ENCODE measurements at regions not wholly inside any gene's neighbourhood (a gene's known extent, or its start where the extent isn't known, plus 50 kb on each side); places are given as distances from the start of the nearest gene placed in this dataset.

DNA sequence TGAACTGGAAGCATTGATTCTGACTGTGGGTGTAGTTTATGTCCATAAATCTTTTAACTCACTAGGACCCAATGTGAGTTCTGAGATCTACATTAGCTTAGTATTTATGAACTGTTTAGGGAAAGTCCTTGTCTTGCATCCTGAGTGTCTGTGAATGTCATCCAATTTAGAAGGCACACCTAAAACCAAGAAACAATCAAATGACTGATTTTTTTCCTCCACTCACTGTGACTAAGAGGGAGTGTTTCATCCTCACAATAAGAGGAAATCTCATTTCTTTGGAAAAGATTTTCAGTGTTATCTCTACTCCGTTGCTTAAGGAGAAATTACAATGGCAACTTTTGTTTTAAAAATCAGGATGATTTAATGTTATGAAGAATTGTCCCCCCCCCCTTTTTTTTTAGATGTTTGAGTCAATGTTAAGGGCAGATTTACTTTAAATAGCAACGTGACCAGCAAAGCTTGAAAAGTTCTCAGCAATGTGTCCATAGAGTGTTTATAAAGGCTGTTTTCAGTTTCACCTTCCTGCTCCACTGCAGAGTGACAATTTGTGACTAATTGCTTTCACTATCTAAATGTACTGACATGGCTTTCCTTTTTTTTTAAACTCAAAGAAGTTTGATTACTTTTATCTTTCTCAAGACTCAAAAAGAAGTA lies 173.0 kb downstream of the SPCS3 start:
- in situ Hi-C loops (cut with HindIII; ENCODE audit: low pct_ligation_motif_present, low sequenced_read_pairs) = no loop called here
- Histone ChIP-seq H3K27me3 (replicated peaks) (no peaks in the 10 kb centered on the region), H3K36me3 (replicated peaks) (no peaks in the 10 kb centered on the region), H3K27ac (peak overlapping the region; percentile 39), H3K4me3 (ENCODE audit: low read depth, low read length) (no peak overlapping the region)
- DNase-seq = no peak
- TF ChIP-seq, protein P1, sequence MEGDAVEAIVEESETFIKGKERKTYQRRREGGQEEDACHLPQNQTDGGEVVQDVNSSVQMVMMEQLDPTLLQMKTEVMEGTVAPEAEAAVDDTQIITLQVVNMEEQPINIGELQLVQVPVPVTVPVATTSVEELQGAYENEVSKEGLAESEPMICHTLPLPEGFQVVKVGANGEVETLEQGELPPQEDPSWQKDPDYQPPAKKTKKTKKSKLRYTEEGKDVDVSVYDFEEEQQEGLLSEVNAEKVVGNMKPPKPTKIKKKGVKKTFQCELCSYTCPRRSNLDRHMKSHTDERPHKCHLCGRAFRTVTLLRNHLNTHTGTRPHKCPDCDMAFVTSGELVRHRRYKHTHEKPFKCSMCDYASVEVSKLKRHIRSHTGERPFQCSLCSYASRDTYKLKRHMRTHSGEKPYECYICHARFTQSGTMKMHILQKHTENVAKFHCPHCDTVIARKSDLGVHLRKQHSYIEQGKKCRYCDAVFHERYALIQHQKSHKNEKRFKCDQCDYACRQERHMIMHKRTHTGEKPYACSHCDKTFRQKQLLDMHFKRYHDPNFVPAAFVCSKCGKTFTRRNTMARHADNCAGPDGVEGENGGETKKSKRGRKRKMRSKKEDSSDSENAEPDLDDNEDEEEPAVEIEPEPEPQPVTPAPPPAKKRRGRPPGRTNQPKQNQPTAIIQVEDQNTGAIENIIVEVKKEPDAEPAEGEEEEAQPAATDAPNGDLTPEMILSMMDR (IDR thresholded peaks at IDR 0.05; ENCODE audit: low read depth, low read length, missing control alignments) = no peak

DNA sequence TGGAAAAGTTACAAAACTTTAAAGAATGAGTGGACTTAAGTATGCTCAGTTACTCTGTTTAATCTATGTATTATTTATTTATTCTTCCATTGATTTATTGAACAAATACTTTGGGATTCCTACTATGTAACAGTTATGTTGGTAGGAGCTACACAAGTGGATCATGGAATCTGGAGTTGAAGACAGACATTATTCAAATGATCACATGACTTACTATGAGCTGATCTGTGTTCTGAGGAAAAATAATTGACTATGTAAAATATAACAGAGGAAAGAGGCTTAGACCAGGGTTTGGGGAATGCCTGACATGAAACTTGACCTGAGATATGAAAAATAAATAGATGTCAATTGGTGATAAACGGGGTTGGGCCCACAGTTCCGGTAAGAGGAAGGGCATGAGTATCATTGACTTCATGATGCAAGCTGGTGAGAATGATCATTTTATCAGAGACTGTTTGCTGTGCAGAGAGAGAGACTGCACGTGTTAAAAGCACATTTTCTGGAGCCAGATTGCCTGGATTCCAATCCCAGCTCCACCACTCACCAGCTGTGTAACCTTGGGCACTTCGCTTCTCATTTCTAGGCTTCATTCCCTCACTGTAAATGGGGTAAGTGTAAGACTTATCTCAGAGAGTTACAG lies 179.0 kb downstream of the SPCS3 start:
- DNase-seq = peak; percentile 73
- Histone ChIP-seq H3K4me3 (ENCODE audit: low read depth, low read length) (no peak overlapping the region), H3K27me3 (replicated peaks) (no peaks in the 10 kb centered on the region), H3K27ac (peak overlapping the region; percentile 89), H3K36me3 (replicated peaks) (no peaks in the 10 kb centered on the region)
- TF ChIP-seq, protein P1 (IDR thresholded peaks at IDR 0.05; ENCODE audit: low read depth, low read length, missing control alignments) = no peak
- in situ Hi-C loops (cut with HindIII; ENCODE audit: low pct_ligation_motif_present, low sequenced_read_pairs) = no loop called here

DNA sequence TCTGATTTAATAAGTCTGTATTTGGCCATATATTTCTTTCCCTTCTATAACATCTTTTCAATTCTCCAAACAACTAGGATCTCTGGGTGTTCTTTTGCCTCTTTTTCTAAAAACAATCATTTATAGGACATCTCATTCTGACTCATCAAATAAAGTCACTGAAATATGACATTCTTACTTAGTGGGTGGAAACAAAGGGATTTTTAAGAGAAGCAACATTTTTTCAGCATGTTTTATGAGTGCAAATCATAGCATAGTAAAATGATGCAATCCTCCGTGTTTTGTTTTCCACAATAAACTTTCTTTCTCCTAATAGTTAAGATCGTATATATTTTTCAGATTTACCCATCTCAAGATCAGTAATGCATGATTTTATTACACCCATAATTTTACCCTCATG lies 179.8 kb downstream of the SPCS3 start:
- H3K27ac ChIP-seq = peak overlapping the region; percentile 89
- no peaks in the 10 kb centered on the region for H3K27me3 ChIP-seq (replicated peaks)
- DNase-seq = no peak
- H3K36me3 ChIP-seq (replicated peaks) = no peaks in the 10 kb centered on the region
- no peak overlapping the region for H3K4me3 ChIP-seq (ENCODE audit: low read depth, low read length)
- in situ Hi-C loops (cut with HindIII; ENCODE audit: low pct_ligation_motif_present, low sequenced_read_pairs) = no loop called here
- TF ChIP-seq, protein P1 (IDR thresholded peaks at IDR 0.05; ENCODE audit: low read depth, low read length, missing control alignments) = no peak

DNA sequence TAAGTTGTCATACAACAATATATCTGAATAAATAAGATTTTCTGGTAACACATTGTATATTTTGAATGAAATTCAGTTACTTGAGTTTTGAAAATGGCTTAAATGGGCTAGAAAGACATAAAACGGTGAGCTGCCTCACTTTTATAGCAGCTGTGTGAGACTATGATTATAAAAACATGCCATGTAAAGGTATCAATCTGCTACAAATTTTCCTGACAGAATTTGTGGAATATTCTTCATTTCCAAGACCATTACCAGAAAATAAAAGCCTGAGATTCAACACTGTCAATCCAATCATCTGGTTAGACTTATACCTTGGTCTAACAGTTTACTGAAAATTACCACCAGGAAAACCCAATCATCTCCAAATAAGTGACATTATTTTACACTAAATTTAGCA lies 181.1 kb downstream of the SPCS3 start:
- TF ChIP-seq, protein P1 (IDR thresholded peaks at IDR 0.05; ENCODE audit: low read depth, low read length, missing control alignments) = no peak
- in situ Hi-C loops (cut with HindIII; ENCODE audit: low pct_ligation_motif_present, low sequenced_read_pairs) = no loop called here
- Histone ChIP-seq H3K27ac (no peak overlapping the region), H3K36me3 (replicated peaks) (no peaks in the 10 kb centered on the region), H3K4me3 (ENCODE audit: low read depth, low read length) (no peak overlapping the region), H3K27me3 (replicated peaks) (no peaks in the 10 kb centered on the region)
- DNase-seq = no peak

DNA sequence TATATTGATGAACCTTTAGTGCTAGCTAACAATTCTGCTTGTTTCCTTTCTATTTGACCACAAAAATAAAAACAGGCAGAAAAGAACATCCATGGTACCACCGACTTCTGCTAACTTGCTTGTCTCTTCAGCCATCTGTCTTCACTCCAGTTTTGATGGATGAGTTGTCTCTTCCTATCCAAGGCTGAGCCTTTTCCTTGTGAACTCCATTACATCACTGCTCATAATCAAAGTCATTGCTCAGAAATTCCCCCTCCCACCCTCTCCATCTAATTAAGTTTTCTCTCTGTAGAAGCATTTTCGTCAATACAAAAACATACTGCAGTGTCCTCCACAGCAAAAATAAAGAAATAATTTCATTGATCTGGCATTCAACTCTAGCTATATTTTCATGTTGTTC lies 184.4 kb downstream of the SPCS3 start:
- Histone ChIP-seq H3K27me3 (replicated peaks) (no peaks in the 10 kb centered on the region), H3K4me3 (ENCODE audit: low read depth, low read length) (no peak overlapping the region), H3K36me3 (replicated peaks) (no peaks in the 10 kb centered on the region), H3K27ac (no peak overlapping the region)
- in situ Hi-C loops (cut with HindIII; ENCODE audit: low pct_ligation_motif_present, low sequenced_read_pairs) = no loop called here
- no peak for DNase-seq
- TF ChIP-seq, protein P1 (IDR thresholded peaks at IDR 0.05; ENCODE audit: low read depth, low read length, missing control alignments) = no peak

Measured in brain microvascular endothelial cell (primary cell).